ENCODE measurements at regions not wholly inside any gene's neighbourhood (a gene's known extent, or its start where the extent isn't known, plus 50 kb on each side); places are given as distances from the start of the nearest gene placed in this dataset.
"Not testable (repeated sequence)": the region's sequence is repeated elsewhere in the genome, so short reads cannot be mapped to it uniquely, and the experiment has no call there.

DNA sequence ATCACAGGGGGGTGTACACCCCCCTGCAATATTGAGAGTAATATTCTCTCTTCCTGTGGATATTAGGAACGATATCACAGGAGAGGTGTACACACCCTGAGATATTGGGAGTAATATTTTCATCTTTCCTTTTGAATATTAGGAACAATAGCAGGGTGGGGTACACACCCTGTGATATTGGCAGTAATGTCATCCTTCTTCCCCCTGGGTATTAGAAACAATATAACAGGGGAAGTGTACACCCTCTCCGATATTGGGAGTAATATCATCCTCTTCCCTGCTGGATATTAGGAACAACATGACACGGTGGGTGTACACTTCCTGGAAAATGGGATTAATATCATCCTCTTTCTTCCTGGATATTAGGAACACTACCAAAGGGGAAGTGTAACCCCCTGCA is 57.8 kb upstream of the CEACAM21 start:
- ATAC-seq (no peak), DNase-seq (ENCODE audit: low read depth, low spot score) (no peak)
- RAD21 ChIA-PET (ENCODE audit: low non-redundant PET in 1 of 2, low total read pairs in 2 of 2, uncharacterized antibody in 2 of 2, unreplicated experiment in 2 of 2): no interaction called here
- no peak overlapping the region for H3K4me2 ChIP-seq (ENCODE audit: low read length)
- peaks cover 66% of the 10 kb centered on the region for H3K27me3 ChIP-seq (ENCODE audit: insufficient read depth, low read length)
- no peak overlapping the region for H3K9ac ChIP-seq (ENCODE audit: low read length)
- H3K36me3 ChIP-seq (ENCODE audit: control insufficient read depth in 1 of 2, insufficient read depth in 2 of 2, low read length in 2 of 2): no peaks in the 10 kb centered on the region
- CTCF ChIA-PET: no interaction called here
- H3K27ac ChIP-seq (ENCODE audit: low read depth, low read length): no peak overlapping the region
- H3K9me3 ChIP-seq (ENCODE audit: control insufficient read depth in 1 of 2, insufficient read depth in 1 of 2, low read depth in 1 of 2, low read length in 2 of 2): no peaks in the 10 kb centered on the region
- H3K4me1 ChIP-seq (ENCODE audit: control insufficient read depth in 1 of 2, insufficient read depth in 2 of 2, low read length in 2 of 2): peaks cover 0 to 3% of the 10 kb centered on the region in 2 experiments; a peak in 1 of 4 replicates
- H3K79me2 ChIP-seq (ENCODE audit: insufficient read depth, low read length): no peaks in the 10 kb centered on the region
- POLR2A ChIA-PET: no interaction called here
- TF ChIP-seq EGR1 (IDR thresholded peaks at IDR 0.05; ENCODE audit: low read depth) (no peak), SIN3A (IDR thresholded peaks at IDR 0.05; ENCODE audit: low read depth) (no peak), EZH2 (IDR thresholded peaks at IDR 0.05) (no peak), SP1 (IDR thresholded peaks at IDR 0.05; ENCODE audit: low read depth) (no peak)
- H2AFZ ChIP-seq (ENCODE audit: low read depth, low read length, poor library complexity, severe bottlenecking): no peak overlapping the region
- no TSS peak for BruUV-seq (replicated peaks)
- no peak overlapping the region for H3K4me3 ChIP-seq (replicated peaks in 1 of 2; ENCODE audit: low read depth in 1 of 2, low read length in 2 of 2)
- H4K20me1 ChIP-seq (ENCODE audit: insufficient read depth): no peaks in the 10 kb centered on the region
- intact Hi-C loops (cut with micrococcal nuclease): no loop called here
- H3K9me2 ChIP-seq (ENCODE audit: insufficient read depth): no peaks in the 10 kb centered on the region

- H3K4me3 ChIP-seq (replicated peaks in 1 of 2; ENCODE audit: low read depth in 1 of 2, low read length in 2 of 2); intact Hi-C loops (cut with micrococcal nuclease); H3K79me2 ChIP-seq (ENCODE audit: insufficient read depth, low read length); DNase-seq (ENCODE audit: low read depth, low spot score); H3K9ac ChIP-seq (ENCODE audit: low read length); H2AFZ ChIP-seq (ENCODE audit: low read depth, low read length, poor library complexity, severe bottlenecking); H3K4me2 ChIP-seq (ENCODE audit: low read length); H3K4me1 ChIP-seq (ENCODE audit: control insufficient read depth in 1 of 2, insufficient read depth in 2 of 2, low read length in 2 of 2); H3K36me3 ChIP-seq (ENCODE audit: control insufficient read depth in 1 of 2, insufficient read depth in 2 of 2, low read length in 2 of 2); H3K9me2 ChIP-seq (ENCODE audit: insufficient read depth); H3K9me3 ChIP-seq (ENCODE audit: control insufficient read depth in 1 of 2, insufficient read depth in 1 of 2, low read depth in 1 of 2, low read length in 2 of 2); ATAC-seq; RAD21 ChIA-PET (ENCODE audit: low non-redundant PET in 1 of 2, low total read pairs in 2 of 2, uncharacterized antibody in 2 of 2, unreplicated experiment in 2 of 2); BruUV-seq (replicated peaks); H3K27ac ChIP-seq (ENCODE audit: low read depth, low read length); CTCF ChIA-PET; H4K20me1 ChIP-seq (ENCODE audit: insufficient read depth); POLR2A ChIA-PET: not testable (repeated sequence)
- H3K27me3 ChIP-seq (ENCODE audit: insufficient read depth, low read length): peaks cover 58% of the 10 kb centered on the region
Observed at GRCh38 chr19:41521138-41521930, 54.6 kb upstream of the CEACAM21 start.

All from HCT116 (cell line).